Ovary (tissue), 7 donors: ENCODE measurements at regions not wholly inside any gene's neighbourhood (a gene's known extent, or its start where the extent isn't known, plus 50 kb on each side); places are given as distances from the start of the nearest gene placed in this dataset.
"Not testable (repeated sequence)": the region's sequence is repeated elsewhere in the genome, so short reads cannot be mapped to it uniquely, and the experiment has no call there.

Source experiments
- DNase-seq, 5 donors: peaks; one replicate each; pipeline ENCODE4 v3.0.0-alpha.2; 2019 to 2020
- H3K27ac ChIP-seq, 2 donors: fragments of 200-600 bp; one replicate each; pipeline versions ENCODE4 v1.5.1 to v1.8.0; 2019 to 2022
- H3K27me3 ChIP-seq: fragments of 200-600 bp; one replicate; pipeline ENCODE4 v1.8.0; 2022
- H3K36me3 ChIP-seq: fragments of 200-600 bp; sonication (generic); one replicate; pipeline ENCODE4 v1.5.1; 2019
- H3K4me1 ChIP-seq: one replicate; pipeline ENCODE4 v1.8.1; 2013; ENCODE audit warnings: mild to moderate bottlenecking, moderate library complexity; ENCODE audit not compliant: insufficient read depth
- H3K4me3 ChIP-seq: fragments of 200-600 bp; sonication (generic); one replicate; pipeline ENCODE4 v1.5.1; 2017
- H3K9me3 ChIP-seq, 2 donors: fragments of 200-600 bp in 1 of 2; sonication (generic) in 1 of 2; one replicate each; pipeline versions ENCODE4 v1.5.1 to v1.8.1; 2013 to 2019; ENCODE audit warnings: mild to moderate bottlenecking in 1 of 2, moderate library complexity in 1 of 2
- EP300 ChIP-seq: sonication (generic); formaldehyde crosslinking; IDR thresholded peaks from one replicate; pipeline ENCODE4 v1.6.1; 2017; ENCODE audit warnings: antibody characterized with exemption
- POLR2A ChIP-seq: fragments of 450-650 bp; IDR thresholded peaks from one replicate; pipeline ENCODE4 v1.6.1; 2017; ENCODE audit warnings: antibody characterized with exemption, mild to moderate bottlenecking, moderate library complexity
- WGBS, 3 donors: extraction: QIAGEN DNeasy Blood & Tissue Kit in 1 of 3; methylation state at CpG; one replicate each; pipeline versions ENCODE4 v1.1.5 to v1.1.7; 2013 to 2017; 5-methylcytosine and 5-hydroxymethylcytosine counted together
- intact Hi-C, 4 donors: fragments of 100-400 bp; cut with DNase I; formaldehyde crosslinking; loops; one replicate each; pipeline versions ENCODE4 v1.11.0 to v1.15.1; 2022 to 2023
- TF ChIP-seq, protein P1 (sequence below), 3 donors: fragments of 450-650 bp in 2 of 3; fragments of 200-600 bp in 1 of 3; IDR thresholded peaks; one replicate each; pipeline versions ENCODE4 v1.5.1 to v1.8.0; 2016 to 2022; ENCODE audit warnings: antibody characterized with exemption in 3 of 3, mild to moderate bottlenecking in 1 of 3
- donor health status: DM: no; HTN: no; CAD: no; lungs with moderate emphysema.
- donor health status: DM: no; HTN: no; CAD: no.
- donor health status: Bipolar disorder and iron deficiency.
- donor health status: DM: no; HTN: no; CAD: no.
- donor health status: DM: yes; HTN: yes; CAD: no.

DNA sequence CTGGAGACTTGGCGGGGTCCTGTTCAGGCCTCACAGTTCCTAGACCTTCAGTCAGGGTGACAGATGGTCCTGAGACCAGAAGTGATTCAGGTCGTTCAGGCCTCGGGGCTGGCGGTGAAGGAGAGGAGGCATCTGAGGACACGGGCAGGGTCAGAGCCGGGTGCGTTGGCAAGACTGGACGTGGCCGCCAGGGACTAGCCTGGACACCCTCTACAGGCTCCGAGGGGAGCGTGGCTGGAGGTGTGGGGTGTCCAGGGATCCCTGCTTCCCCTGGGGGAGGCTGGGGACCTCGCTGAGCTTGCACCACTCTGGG, 64.0 kb upstream of the TARDBP start:
- intact Hi-C loops: no loop called here
- no peaks in the 10 kb centered on the region for H3K27me3 ChIP-seq
- H3K4me3 ChIP-seq: no peak overlapping the region
- peaks cover 2% of the 10 kb centered on the region for H3K4me1 ChIP-seq
- H3K9me3 ChIP-seq: no peaks in the 10 kb centered on the region
- WGBS, 3 donors: 93 to 94% (median 94%) methylated on average over 12 of the region's 12 CpGs
- H3K27ac ChIP-seq: no peak overlapping the region
- DNase-seq: no peak
- no peaks in the 10 kb centered on the region for H3K36me3 ChIP-seq
- TF ChIP-seq, protein P1, sequence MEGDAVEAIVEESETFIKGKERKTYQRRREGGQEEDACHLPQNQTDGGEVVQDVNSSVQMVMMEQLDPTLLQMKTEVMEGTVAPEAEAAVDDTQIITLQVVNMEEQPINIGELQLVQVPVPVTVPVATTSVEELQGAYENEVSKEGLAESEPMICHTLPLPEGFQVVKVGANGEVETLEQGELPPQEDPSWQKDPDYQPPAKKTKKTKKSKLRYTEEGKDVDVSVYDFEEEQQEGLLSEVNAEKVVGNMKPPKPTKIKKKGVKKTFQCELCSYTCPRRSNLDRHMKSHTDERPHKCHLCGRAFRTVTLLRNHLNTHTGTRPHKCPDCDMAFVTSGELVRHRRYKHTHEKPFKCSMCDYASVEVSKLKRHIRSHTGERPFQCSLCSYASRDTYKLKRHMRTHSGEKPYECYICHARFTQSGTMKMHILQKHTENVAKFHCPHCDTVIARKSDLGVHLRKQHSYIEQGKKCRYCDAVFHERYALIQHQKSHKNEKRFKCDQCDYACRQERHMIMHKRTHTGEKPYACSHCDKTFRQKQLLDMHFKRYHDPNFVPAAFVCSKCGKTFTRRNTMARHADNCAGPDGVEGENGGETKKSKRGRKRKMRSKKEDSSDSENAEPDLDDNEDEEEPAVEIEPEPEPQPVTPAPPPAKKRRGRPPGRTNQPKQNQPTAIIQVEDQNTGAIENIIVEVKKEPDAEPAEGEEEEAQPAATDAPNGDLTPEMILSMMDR (IDR thresholded peaks at IDR 0.05): no peak
- TF ChIP-seq POLR2A: no peak
- no peak for TF ChIP-seq EP300

DNA sequence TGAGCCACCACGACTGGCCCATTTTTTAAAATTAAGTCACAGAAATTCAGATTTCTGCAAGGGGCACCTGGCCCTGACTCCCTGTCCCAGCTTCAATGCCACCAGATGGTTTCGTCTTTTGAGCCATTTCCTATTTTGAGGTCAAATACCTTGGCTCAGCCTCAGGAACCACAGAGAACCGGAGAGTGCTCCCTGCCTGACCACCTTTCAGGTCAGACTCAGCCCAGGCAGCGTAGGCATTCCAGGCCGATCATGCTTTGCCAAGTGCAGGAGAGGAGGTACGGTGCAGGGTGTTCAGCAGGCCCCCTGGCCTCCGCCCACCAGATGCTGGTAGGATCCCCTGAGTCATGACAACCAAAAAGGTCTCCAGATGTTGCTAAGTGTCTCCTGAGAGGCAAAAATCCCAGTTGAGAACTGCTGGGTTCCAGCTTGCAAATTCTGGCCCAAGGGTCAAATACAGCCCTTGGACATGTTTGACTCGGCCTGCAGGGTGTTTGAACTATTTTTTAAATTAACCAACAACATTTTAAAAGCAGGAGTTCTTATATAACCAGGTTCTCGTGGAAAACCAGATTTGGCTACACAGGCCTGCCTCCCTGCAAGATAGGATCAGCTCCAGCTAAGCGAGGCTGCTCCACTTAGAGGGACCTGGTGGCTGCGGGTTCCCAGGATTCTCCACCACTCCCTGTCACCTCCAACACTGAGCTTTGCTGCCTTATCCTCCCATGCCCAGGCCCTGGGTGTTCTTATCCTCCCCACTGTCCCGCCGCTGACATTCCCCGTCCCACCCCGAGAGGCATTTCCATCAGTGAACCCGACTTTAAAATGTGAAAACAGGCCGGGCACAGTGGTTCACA, 61.9 kb upstream of the TARDBP start:
- no peak for DNase-seq
- WGBS, 3 donors: 68 to 74% (median 72%) methylated on average over 17 of the region's 17 CpGs
- peaks cover 0 to 3% of the 10 kb centered on the region in 2 donors for H3K9me3 ChIP-seq
- H3K27me3 ChIP-seq: no peaks in the 10 kb centered on the region
- no peak for TF ChIP-seq EP300
- TF ChIP-seq, protein P1 (IDR thresholded peaks at IDR 0.05): no peak
- H3K4me3 ChIP-seq: no peak overlapping the region
- no peaks in the 10 kb centered on the region for H3K36me3 ChIP-seq
- intact Hi-C loops: no loop called here
- H3K27ac ChIP-seq: no peak overlapping the region
- H3K4me1 ChIP-seq: no peaks in the 10 kb centered on the region

DNA sequence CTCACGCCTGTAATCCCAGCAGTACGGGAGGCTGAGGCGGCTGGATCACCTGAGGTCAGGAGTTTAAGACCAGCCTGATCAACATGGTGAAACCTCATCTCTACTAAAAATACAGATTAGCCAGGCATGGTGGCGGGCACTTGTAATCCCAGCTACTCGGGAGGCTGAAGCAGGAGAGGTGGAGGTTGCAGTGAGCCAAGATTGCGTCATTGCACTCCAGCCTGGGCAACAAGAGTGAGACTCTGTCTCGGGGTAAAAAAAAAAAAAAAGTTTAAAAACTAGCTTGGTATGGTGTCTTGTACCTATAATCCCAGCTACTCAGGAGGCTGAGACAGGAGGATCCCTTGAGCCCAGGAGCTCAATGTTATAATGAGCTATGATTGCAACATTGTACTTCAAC, 61.2 kb upstream of the TARDBP start:
- H3K27me3 ChIP-seq, H3K4me1 ChIP-seq, H3K27ac ChIP-seq, H3K9me3 ChIP-seq, H3K4me3 ChIP-seq, DNase-seq, intact Hi-C loops, H3K36me3 ChIP-seq: not testable (repeated sequence)
- WGBS, 3 donors: 93% methylated on average over 7 of the region's 7 CpGs

DNA sequence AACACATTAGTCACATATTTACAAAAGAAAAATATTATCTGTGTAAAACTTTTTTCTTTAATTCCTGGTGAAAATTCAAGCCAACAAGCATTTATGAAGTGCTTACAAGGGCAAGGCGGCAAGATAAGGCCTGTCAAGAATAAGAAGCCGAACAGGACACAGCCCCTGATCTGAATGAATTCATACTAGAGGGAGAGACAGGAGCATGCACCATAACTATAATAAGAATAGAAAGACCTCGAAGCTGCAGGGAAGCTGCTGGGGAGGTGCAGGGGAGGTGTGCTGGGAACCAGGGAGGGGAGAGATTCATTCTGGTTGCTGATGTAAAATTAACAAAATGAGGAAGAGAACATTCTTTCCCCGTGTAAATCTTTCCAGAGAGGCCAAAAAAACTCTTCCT, 60.5 kb upstream of the TARDBP start:
- DNase-seq: no peak
- Histone ChIP-seq H3K36me3 (no peaks in the 10 kb centered on the region), H3K4me1 (no peaks in the 10 kb centered on the region), H3K4me3 (no peak overlapping the region), H3K27me3 (no peaks in the 10 kb centered on the region), H3K9me3 (peaks cover 0 to 3% of the 10 kb centered on the region in 2 donors), H3K27ac (no peak overlapping the region)
- intact Hi-C loops: no loop called here
- 20 to 26% (median 24%) methylated on average over 4 of the region's 4 CpGs for WGBS, 3 donors
- TF ChIP-seq POLR2A (no peak), EP300 (no peak)
- TF ChIP-seq, protein P1 (IDR thresholded peaks at IDR 0.05): no peak

DNA sequence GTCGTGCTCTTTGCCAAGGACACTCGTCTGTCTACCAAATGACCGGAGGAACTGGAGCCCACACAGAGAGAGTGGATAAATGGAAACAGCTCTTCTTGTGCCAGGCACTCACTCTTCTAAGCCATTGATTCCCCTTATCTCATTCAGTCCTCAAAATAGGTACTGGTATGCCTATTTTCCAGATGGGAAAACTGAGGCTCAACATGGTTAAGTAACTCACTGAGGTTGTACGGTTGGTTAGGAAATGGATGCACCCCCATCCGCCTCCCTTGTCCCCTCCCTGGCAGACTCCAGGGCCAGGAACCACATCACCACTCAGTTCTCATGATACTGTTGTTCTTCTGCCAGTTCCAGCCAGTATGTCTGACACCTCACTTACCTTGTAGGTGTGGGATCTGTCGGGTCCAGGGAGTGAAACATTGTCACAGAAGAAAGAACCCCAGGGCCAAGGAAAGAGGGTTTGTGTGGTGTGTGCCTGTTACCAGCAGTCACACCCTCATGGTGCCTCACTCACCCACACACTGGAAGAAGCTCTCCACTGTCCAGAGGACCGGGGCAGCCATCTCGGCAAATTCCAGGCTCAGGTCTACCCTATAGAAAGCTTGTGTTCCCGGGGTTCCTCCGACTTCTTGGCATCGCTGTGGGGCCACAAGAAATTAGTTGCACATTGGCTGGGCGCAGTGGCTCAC, 58.8 kb upstream of the TARDBP start:
- H3K4me1 ChIP-seq: no peaks in the 10 kb centered on the region
- TF ChIP-seq EP300 (no peak), POLR2A (no peak)
- H3K27ac ChIP-seq: no peak overlapping the region
- H3K36me3 ChIP-seq: no peaks in the 10 kb centered on the region
- WGBS, 3 donors: 92 to 94% (median 92%) methylated on average over 12 of the region's 12 CpGs
- H3K4me3 ChIP-seq: no peak overlapping the region
- H3K9me3 ChIP-seq: peaks cover 0 to 3% of the 10 kb centered on the region in 2 donors
- intact Hi-C loops: no loop called here
- no peak for DNase-seq
- H3K27me3 ChIP-seq: no peaks in the 10 kb centered on the region
